Suprapubic skin (tissue), 3 donors: ENCODE measurements at regions not wholly inside any gene's neighbourhood (a gene's known extent, or its start where the extent isn't known, plus 50 kb on each side); places are given as distances from the start of the nearest gene placed in this dataset.

Experiments
- CTCF ChIP-seq, 2 donors: fragments of 200-600 bp in 1 of 2; fragments of 450-650 bp in 1 of 2; sonication (generic) in 1 of 2; IDR thresholded peaks; one replicate each; pipeline ENCODE4 v1.5.1; 2016 to 2019; ENCODE audit warnings: antibody characterized with exemption in 2 of 2, mild to moderate bottlenecking in 1 of 2, moderate library complexity in 1 of 2
- POLR2A ChIP-seq, 2 donors: fragments of 450-650 bp; IDR thresholded peaks; one replicate each; pipeline ENCODE4 v1.6.1; 2017; ENCODE audit warnings: antibody characterized with exemption in 2 of 2, mild to moderate bottlenecking in 2 of 2, moderate library complexity in 2 of 2

- TF ChIP-seq CTCF (IDR thresholded peaks at IDR 0.05) (no peak), POLR2A (IDR thresholded peaks at IDR 0.05) (no peak)
These were observed 213.7 kb downstream of the CCDC59 start for GRCh38 chr12:82144505-82144904.
